Hepatocyte (in vitro differentiated cells): ENCODE measurements at regions not wholly inside any gene's neighbourhood (a gene's known extent, or its start where the extent isn't known, plus 50 kb on each side); places are given as distances from the start of the nearest gene placed in this dataset.

ENCODE experiments used
- DNase-seq: peaks from one replicate; pipeline ENCODE4 v3.0.0-alpha.2; 2016; ENCODE audit warnings: low spot score
- H2AFZ ChIP-seq: fragments of 200-600 bp; sonication (generic); 2 replicates; pipeline ENCODE4 v1.6.0; 2016; ENCODE audit warnings: antibody characterized with exemption, mild to moderate bottlenecking
- H3K27ac ChIP-seq: fragments of 200-600 bp; sonication (generic); 2 replicates; pipeline ENCODE4 v1.5.1; 2016; ENCODE audit warnings: mild to moderate bottlenecking
- H3K27me3 ChIP-seq: fragments of 200-600 bp; sonication (generic); 2 replicates; pipeline ENCODE4 v1.6.1; 2016
- H3K36me3 ChIP-seq: fragments of 200-600 bp; sonication (generic); replicated peaks from 2 replicates; pipeline ENCODE4 v1.5.1; 2016; ENCODE audit warnings: low read depth; ENCODE audit not compliant: insufficient read depth
- H3K4me1 ChIP-seq: fragments of 200-600 bp; sonication (generic); 2 replicates; pipeline ENCODE4 v1.5.1; 2016; ENCODE audit warnings: mild to moderate bottlenecking, moderate library complexity; ENCODE audit not compliant: insufficient read depth
- H3K4me2 ChIP-seq: fragments of 200-600 bp; sonication (generic); 2 replicates; pipeline ENCODE4 v1.6.0; 2016
- H3K4me3 ChIP-seq: fragments of 200-600 bp; sonication (generic); 2 replicates; pipeline ENCODE4 v1.5.1; 2016; ENCODE audit warnings: mild to moderate bottlenecking
- H3K79me2 ChIP-seq: fragments of 200-600 bp; sonication (generic); 2 replicates; pipeline ENCODE4 v1.6.0; 2017; ENCODE audit warnings: mild to moderate bottlenecking
- H3K9me2 ChIP-seq: fragments of 200-600 bp; sonication (generic); replicated peaks from 2 replicates; pipeline ENCODE4 v1.6.0; 2017; ENCODE audit warnings: mild to moderate bottlenecking; ENCODE audit not compliant: insufficient read depth
- H3K9me3 ChIP-seq: fragments of 200-600 bp; sonication (generic); 2 replicates; pipeline ENCODE4 v1.5.1; 2016; ENCODE audit warnings: low read depth, mild to moderate bottlenecking
- H4K20me1 ChIP-seq: fragments of 200-600 bp; sonication (generic); 2 replicates; pipeline ENCODE4 v1.6.0; 2016; ENCODE audit warnings: mild to moderate bottlenecking; ENCODE audit not compliant: insufficient read depth, poor library complexity, severe bottlenecking
- EZH2 ChIP-seq: fragments of 200-600 bp; sonication (generic); IDR thresholded peaks from 2 replicates; pipeline ENCODE4 v1.6.1; 2016; ENCODE audit warnings: antibody characterized with exemption, mild to moderate bottlenecking, borderline replicate concordance
- EZH2phosphoT487 ChIP-seq: fragments of 200-600 bp; sonication (generic); IDR thresholded peaks from one replicate; pipeline ENCODE4 v1.6.1; 2018; ENCODE audit warnings: antibody characterized with exemption, mild to moderate bottlenecking, low read depth, moderate library complexity; ENCODE audit not compliant: unreplicated experiment, severe bottlenecking
- WGBS: methylation state at CpG from one replicate; pipeline ENCODE4 v1.1.6; 2016; ENCODE audit warnings: low lambda C conversion rate; ENCODE audit errors: missing lambda C conversion rate; 5-methylcytosine and 5-hydroxymethylcytosine counted together
- TF ChIP-seq, protein P1 (sequence below): fragments of 200-600 bp; sonication (generic); IDR thresholded peaks from 2 replicates; pipeline ENCODE4 v1.5.1; 2016; ENCODE audit warnings: antibody characterized with exemption, mild to moderate bottlenecking; ENCODE audit not compliant: poor library complexity

DNA sequence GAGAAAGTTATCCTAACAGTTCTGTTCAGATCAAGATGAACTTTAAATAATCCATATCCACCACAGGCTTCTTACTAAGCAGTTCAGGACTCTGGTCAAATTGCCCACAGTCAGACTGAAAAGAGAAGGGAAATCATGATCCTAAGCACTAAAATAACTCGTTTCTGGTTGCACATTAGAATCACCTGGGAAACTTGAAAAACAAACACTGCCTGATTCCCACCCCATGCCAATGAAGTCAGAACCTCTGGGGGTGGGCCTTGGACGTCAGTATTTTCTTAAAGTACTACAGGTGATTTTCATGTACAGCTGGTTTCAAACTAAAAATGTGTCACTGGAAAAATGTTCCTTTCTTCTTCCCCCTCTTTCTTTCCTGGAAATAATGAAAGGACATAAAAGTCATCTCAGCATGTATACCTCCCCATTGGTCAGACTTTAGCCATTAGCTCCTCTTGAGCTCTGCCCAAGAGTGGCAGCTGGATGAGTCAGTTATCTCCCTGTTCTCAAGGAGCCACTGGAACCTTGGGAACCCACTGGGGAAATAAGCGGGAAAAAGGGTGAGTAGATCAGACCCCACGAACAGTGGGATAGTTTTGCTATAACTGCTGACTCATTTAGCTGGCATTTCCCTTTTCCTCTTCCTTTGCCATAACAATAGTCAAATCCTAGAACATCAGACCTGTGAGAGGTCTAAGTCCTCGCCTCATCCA lies 75.3 kb upstream of the IL6 start:
- Histone ChIP-seq H3K79me2 (no peaks in the 10 kb centered on the region), H3K27ac (no peak overlapping the region), H3K36me3 (no peaks in the 10 kb centered on the region), H3K4me3 (no peak overlapping the region), H3K9me2 (no peaks in the 10 kb centered on the region), H3K27me3 (no peaks in the 10 kb centered on the region), H2AFZ (no peak overlapping the region), H3K4me2 (no peak overlapping the region), H3K4me1 (no peaks in the 10 kb centered on the region), H3K9me3 (no peaks in the 10 kb centered on the region), H4K20me1 (no peaks in the 10 kb centered on the region)
- DNase-seq, result no peak
- TF ChIP-seq EZH2 (no peak), EZH2phosphoT487 (no peak)
- TF ChIP-seq, protein P1, sequence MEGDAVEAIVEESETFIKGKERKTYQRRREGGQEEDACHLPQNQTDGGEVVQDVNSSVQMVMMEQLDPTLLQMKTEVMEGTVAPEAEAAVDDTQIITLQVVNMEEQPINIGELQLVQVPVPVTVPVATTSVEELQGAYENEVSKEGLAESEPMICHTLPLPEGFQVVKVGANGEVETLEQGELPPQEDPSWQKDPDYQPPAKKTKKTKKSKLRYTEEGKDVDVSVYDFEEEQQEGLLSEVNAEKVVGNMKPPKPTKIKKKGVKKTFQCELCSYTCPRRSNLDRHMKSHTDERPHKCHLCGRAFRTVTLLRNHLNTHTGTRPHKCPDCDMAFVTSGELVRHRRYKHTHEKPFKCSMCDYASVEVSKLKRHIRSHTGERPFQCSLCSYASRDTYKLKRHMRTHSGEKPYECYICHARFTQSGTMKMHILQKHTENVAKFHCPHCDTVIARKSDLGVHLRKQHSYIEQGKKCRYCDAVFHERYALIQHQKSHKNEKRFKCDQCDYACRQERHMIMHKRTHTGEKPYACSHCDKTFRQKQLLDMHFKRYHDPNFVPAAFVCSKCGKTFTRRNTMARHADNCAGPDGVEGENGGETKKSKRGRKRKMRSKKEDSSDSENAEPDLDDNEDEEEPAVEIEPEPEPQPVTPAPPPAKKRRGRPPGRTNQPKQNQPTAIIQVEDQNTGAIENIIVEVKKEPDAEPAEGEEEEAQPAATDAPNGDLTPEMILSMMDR, result no peak
- 74% methylated on average over 5 of the region's 5 CpGs for WGBS

DNA sequence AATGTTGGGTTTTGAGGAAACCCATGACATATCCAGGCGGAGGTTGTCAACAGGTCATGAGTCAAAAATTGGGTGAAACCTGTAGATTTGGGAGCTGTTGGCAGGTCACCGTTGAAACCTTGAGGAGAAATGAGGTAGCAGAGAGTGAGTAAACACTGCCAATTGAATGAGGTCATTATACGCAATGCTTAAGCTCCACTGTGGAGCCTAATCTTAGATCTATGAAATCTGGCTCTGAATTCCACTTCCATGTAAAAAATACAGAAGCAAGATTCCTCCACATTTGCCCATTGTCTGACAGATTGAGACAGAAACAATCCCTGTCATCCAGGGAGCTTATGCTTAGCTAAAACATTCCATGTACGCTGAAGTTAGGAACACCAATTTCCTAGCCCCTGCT lies 76.0 kb upstream of the IL6 start:
- no peak for DNase-seq
- H3K9me2 ChIP-seq, result no peaks in the 10 kb centered on the region
- no peaks in the 10 kb centered on the region for H3K4me1 ChIP-seq
- H2AFZ ChIP-seq, result no peak overlapping the region
- H3K4me3 ChIP-seq, result no peak overlapping the region
- no peak overlapping the region for H3K4me2 ChIP-seq
- H3K27ac ChIP-seq, result no peak overlapping the region
- TF ChIP-seq, protein P1, result no peak
- TF ChIP-seq EZH2phosphoT487 (no peak), EZH2 (no peak)
- no peaks in the 10 kb centered on the region for H4K20me1 ChIP-seq
- no peaks in the 10 kb centered on the region for H3K79me2 ChIP-seq
- WGBS, result 88% methylated on average over 4 of the region's 4 CpGs
- H3K27me3 ChIP-seq, result no peaks in the 10 kb centered on the region
- H3K9me3 ChIP-seq, result no peaks in the 10 kb centered on the region
- H3K36me3 ChIP-seq, result no peaks in the 10 kb centered on the region

DNA sequence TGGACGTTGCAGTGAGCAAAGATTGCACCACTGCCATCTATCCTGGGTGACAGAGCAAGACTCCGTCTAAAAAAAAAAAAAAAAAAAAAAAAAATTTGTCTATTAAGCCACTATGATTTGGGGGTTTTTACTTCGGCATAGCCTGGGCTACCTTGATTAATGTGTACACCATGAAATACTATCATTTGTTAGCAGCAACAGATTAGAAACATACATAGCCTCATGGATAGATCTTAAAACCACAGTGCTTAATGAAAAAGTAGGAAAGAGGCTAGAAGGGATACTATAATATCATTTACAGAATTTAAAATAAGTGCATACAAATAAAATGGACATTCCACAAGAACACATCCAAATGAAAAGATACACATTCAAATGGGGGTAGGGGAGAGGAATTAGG lies 77.3 kb upstream of the IL6 start:
- Histone ChIP-seq H2AFZ (no peak overlapping the region), H3K9me3 (no peaks in the 10 kb centered on the region), H3K4me2 (no peak overlapping the region), H3K9me2 (no peaks in the 10 kb centered on the region), H3K36me3 (no peaks in the 10 kb centered on the region), H3K27ac (no peak overlapping the region), H3K4me1 (no peaks in the 10 kb centered on the region), H3K79me2 (no peaks in the 10 kb centered on the region), H3K27me3 (no peaks in the 10 kb centered on the region), H3K4me3 (no peak overlapping the region), H4K20me1 (no peaks in the 10 kb centered on the region)
- no peak for TF ChIP-seq EZH2phosphoT487
- TF ChIP-seq, protein P1, result no peak
- WGBS, result 96% methylated on average over 3 of the region's 3 CpGs
- no peak for DNase-seq
